NB4 (cell line): ENCODE measurements at regions not wholly inside any gene's neighbourhood (a gene's known extent, or its start where the extent isn't known, plus 50 kb on each side); places are given as distances from the start of the nearest gene placed in this dataset.

Source experiments
- DNase-seq: peaks from one replicate; pipeline ENCODE4 v3.0.0; 2010; ENCODE audit warnings: low read depth
- H3K4me3 ChIP-seq: one replicate; pipeline ENCODE4 v1.5.1; 2011; ENCODE audit warnings: mild to moderate bottlenecking, low read depth, low read length, moderate library complexity
- CTCF ChIP-seq: IDR thresholded peaks from one replicate; pipeline ENCODE4 v1.5.1; 2012; ENCODE audit warnings: low read depth, low read length
- MAX ChIP-seq: IDR thresholded peaks from 2 replicates; pipeline ENCODE4 v1.6.1; 2011; ENCODE audit warnings: low read depth, low read length
- MYC ChIP-seq: IDR thresholded peaks from 2 replicates; pipeline ENCODE4 v1.6.1; 2011; ENCODE audit warnings: low read depth, low read length
- POLR2A ChIP-seq: IDR thresholded peaks from 2 replicates; pipeline ENCODE4 v1.6.1; 2011; ENCODE audit warnings: mild to moderate bottlenecking; ENCODE audit not compliant: insufficient read length; ENCODE audit errors: extremely low read depth

GRCh38 chr2:146031158-146031557, 1511.2 kb upstream of the ZEB2 start:
- no peak for TF ChIP-seq CTCF
- DNase-seq = no peak
- H3K4me3 ChIP-seq = no peak overlapping the region

- no peak for DNase-seq
- TF ChIP-seq MAX (no peak), CTCF (no peak), POLR2A (no peak), MYC (no peak)
- no peak overlapping the region for H3K4me3 ChIP-seq
Measured at GRCh38 chr2:146027156-146027555, 1507.2 kb upstream of the ZEB2 start.

GRCh38 chr2:146025519-146025918, 1505.6 kb upstream of the ZEB2 start:
- DNase-seq = no peak
- no peak overlapping the region for H3K4me3 ChIP-seq
- TF ChIP-seq MYC (no peak), CTCF (no peak), MAX (no peak), POLR2A (no peak)

GRCh38 chr2:146024212-146024743, 1504.4 kb upstream of the ZEB2 start:
- H3K4me3 ChIP-seq = no peak overlapping the region
- no peak for DNase-seq
- no peak for TF ChIP-seq POLR2A
- no peak for TF ChIP-seq MAX
- TF ChIP-seq CTCF = no peak
- no peak for TF ChIP-seq MYC

- DNase-seq = no peak
- TF ChIP-seq POLR2A (no peak), CTCF (no peak), MYC (no peak), MAX (no peak)
- no peak overlapping the region for H3K4me3 ChIP-seq
Measured at GRCh38 chr2:146004462-146004861, 1484.5 kb upstream of the ZEB2 start.

- TF ChIP-seq CTCF (no peak), POLR2A (no peak), MYC (no peak), MAX (no peak)
- H3K4me3 ChIP-seq = no peak overlapping the region
- peak; percentile 2 for DNase-seq
Measured at GRCh38 chr2:146003337-146003736, 1483.4 kb upstream of the ZEB2 start.
